Spleen (tissue), 11 donors: ENCODE measurements at regions not wholly inside any gene's neighbourhood (a gene's known extent, or its start where the extent isn't known, plus 50 kb on each side); places are given as distances from the start of the nearest gene placed in this dataset.

ENCODE experiments used
- DNase-seq: peaks from one replicate; pipeline ENCODE4 v3.0.0-alpha.2; 2020
- H3K27ac ChIP-seq, 8 donors: fragments of 200-600 bp; sonication (generic) in 7 of 8; 1 replicate in 4 of 8; 2 replicates in 4 of 8; pipeline versions ENCODE4 v1.5.0 to v1.8.0; 2016 to 2021; ENCODE audit warnings: inconsistent platforms in 4 of 8, mild to moderate bottlenecking in 4 of 8, moderate library complexity in 1 of 8
- H3K27me3 ChIP-seq, 7 donors: fragments of 200-600 bp; sonication (generic) in 6 of 7; replicated peaks in 1 of 7; 1 replicate in 4 of 7; 2 replicates in 3 of 7; pipeline versions ENCODE4 v1.5.0 to v1.8.0; 2016 to 2021; ENCODE audit warnings: inconsistent platforms in 3 of 7, mild to moderate bottlenecking in 1 of 7
- H3K36me3 ChIP-seq, 6 donors: fragments of 200-600 bp; sonication (generic) in 5 of 6; 1 replicate in 4 of 6; 2 replicates in 2 of 6; pipeline versions ENCODE4 v1.5.0 to v1.8.0; 2016 to 2021; ENCODE audit warnings: inconsistent platforms in 2 of 6
- H3K4me1 ChIP-seq, 6 donors: fragments of 200-600 bp; sonication (generic) in 5 of 6; 1 replicate in 3 of 6; 2 replicates in 3 of 6; pipeline versions ENCODE4 v1.5.0 to v1.8.0; 2016 to 2021; ENCODE audit warnings: inconsistent platforms in 3 of 6
- H3K4me3 ChIP-seq, 8 donors: fragments of 200-600 bp; sonication (generic) in 7 of 8; 1 replicate in 4 of 8; 2 replicates in 4 of 8; pipeline versions ENCODE4 v1.5.0 to v1.8.0; 2016 to 2021; ENCODE audit warnings: inconsistent platforms in 4 of 8, mild to moderate bottlenecking in 4 of 8, moderate library complexity in 2 of 8
- H3K9me3 ChIP-seq, 8 donors: fragments of 200-600 bp; sonication (generic) in 7 of 8; 1 replicate in 4 of 8; 2 replicates in 4 of 8; pipeline versions ENCODE4 v1.5.0 to v1.8.0; 2016 to 2021; ENCODE audit warnings: inconsistent platforms in 4 of 8
- POLR2A ChIP-seq, 3 donors: fragments of 450-650 bp; IDR thresholded peaks; one replicate each; pipeline ENCODE4 v1.5.1; 2017; ENCODE audit warnings: antibody characterized with exemption in 3 of 3, mild to moderate bottlenecking in 1 of 3
- POLR2AphosphoS5 ChIP-seq, 3 donors: sonication (generic); formaldehyde crosslinking; IDR thresholded peaks; one replicate each; pipeline ENCODE4 v1.5.1; 2017; ENCODE audit warnings: antibody characterized with exemption in 3 of 3
- WGBS, 5 donors: extraction: QIAGEN DNeasy Blood & Tissue Kit in 3 of 5; methylation state at CpG; one replicate each; pipeline versions ENCODE4 v1.1.5 to v1.1.7; 2013 to 2018; 5-methylcytosine and 5-hydroxymethylcytosine counted together
- intact Hi-C: fragments of 100-400 bp; cut with DNase I; formaldehyde crosslinking; loops from one replicate; pipeline ENCODE4 v1.15.0; 2023; ENCODE audit warnings: low total_unique reads
- TF ChIP-seq, protein P1 (sequence below), 11 experiments: fragments of 200-600 bp in 7 of 11; fragments of 450-650 bp in 4 of 11; sonication (generic) in 4 of 11; IDR thresholded peaks in 8 of 11; conservative IDR thresholded peaks in 3 of 11; 1 replicate in 7 of 11; 2 replicates in 4 of 11; pipeline versions ENCODE4 v1.4.0 to v1.8.0; 2016 to 2021; ENCODE audit warnings: antibody characterized with exemption in 11 of 11, inconsistent platforms in 4 of 11, mild to moderate bottlenecking in 1 of 11
- donor health status: healthy with polysubstance abuse.
- donor health status: DM: no; HTN: no; CAD: no; lungs with moderate emphysema.
- donor health status: DM: no; HTN: no; CAD: no.
- donor health status: Bipolar disorder and iron deficiency.
- donor health status: healthy.
- donor health status: DM: no; HTN: no; CAD: no.
- donor health status: DM: yes; HTN: yes; CAD: no.

DNA sequence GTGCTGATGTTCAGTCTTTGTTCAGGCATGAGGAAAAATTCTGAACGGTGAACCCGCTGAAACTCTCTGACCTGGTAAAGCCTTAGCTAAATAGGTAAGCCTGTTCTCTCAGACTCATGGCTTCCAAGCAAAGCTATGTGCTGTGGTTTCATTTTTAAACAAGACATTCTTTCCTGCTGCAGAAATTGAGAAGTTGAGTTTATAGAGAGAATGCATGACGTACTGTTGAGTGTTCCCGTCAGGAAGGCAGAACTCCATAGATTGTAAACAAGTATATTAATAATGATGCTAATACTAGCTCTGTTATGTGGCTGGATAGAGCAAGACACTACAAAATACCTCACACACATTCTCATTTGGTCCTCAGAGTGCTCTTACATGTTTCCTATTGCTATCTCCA is 424.0 kb upstream of the CRIM1 start:
- intact Hi-C loops = no loop called here
- Histone ChIP-seq H3K4me1 (no peaks in the 10 kb centered on the region), H3K4me3 (no peak overlapping the region), H3K27ac (no peak overlapping the region), H3K36me3 (no peaks in the 10 kb centered on the region), H3K27me3 (no peaks in the 10 kb centered on the region), H3K9me3 (no peaks in the 10 kb centered on the region)
- no peak for DNase-seq
- no peak for TF ChIP-seq POLR2A (IDR thresholded peaks at IDR 0.05)
- TF ChIP-seq, protein P1, sequence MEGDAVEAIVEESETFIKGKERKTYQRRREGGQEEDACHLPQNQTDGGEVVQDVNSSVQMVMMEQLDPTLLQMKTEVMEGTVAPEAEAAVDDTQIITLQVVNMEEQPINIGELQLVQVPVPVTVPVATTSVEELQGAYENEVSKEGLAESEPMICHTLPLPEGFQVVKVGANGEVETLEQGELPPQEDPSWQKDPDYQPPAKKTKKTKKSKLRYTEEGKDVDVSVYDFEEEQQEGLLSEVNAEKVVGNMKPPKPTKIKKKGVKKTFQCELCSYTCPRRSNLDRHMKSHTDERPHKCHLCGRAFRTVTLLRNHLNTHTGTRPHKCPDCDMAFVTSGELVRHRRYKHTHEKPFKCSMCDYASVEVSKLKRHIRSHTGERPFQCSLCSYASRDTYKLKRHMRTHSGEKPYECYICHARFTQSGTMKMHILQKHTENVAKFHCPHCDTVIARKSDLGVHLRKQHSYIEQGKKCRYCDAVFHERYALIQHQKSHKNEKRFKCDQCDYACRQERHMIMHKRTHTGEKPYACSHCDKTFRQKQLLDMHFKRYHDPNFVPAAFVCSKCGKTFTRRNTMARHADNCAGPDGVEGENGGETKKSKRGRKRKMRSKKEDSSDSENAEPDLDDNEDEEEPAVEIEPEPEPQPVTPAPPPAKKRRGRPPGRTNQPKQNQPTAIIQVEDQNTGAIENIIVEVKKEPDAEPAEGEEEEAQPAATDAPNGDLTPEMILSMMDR (IDR thresholded peaks at IDR 0.05 in 8 of 11, conservative IDR thresholded peaks at IDR 0.05 in 3 of 11) = no peak
- no peak for TF ChIP-seq POLR2AphosphoS5 (IDR thresholded peaks at IDR 0.05)
- 90 to 97% (median 92%) methylated on average over 4 of the region's 4 CpGs for WGBS, 5 donors

DNA sequence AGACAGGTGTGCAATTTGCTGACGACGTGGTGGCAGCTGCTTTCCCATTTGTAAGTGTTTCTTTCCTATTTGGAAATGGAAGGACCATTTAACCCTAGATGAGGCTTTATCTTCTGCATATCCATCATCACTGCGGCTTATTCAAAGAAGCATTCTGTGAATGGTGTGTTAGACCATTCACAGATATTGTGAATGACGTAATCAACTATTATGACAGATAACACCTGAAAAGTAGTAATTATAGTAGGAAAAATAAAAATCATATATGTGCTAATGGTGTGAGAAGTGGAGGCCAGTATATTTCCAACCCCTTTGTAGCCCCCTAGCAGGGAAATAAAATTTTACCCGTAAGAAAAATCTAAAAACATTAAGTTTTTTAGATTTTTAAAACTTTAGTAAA is 424.5 kb upstream of the CRIM1 start:
- H3K4me1 ChIP-seq = no peaks in the 10 kb centered on the region
- DNase-seq = no peak
- H3K27me3 ChIP-seq = no peaks in the 10 kb centered on the region
- intact Hi-C loops = no loop called here
- H3K36me3 ChIP-seq = no peaks in the 10 kb centered on the region
- H3K9me3 ChIP-seq = no peaks in the 10 kb centered on the region
- no peak overlapping the region for H3K4me3 ChIP-seq
- WGBS, 5 donors = 67 to 85% (median 77%) methylated on average over 5 of the region's 5 CpGs
- no peak overlapping the region for H3K27ac ChIP-seq
- no peak for TF ChIP-seq POLR2A (IDR thresholded peaks at IDR 0.05)
- TF ChIP-seq, protein P1 (IDR thresholded peaks at IDR 0.05 in 8 of 11, conservative IDR thresholded peaks at IDR 0.05 in 3 of 11) = no peak
- no peak for TF ChIP-seq POLR2AphosphoS5 (IDR thresholded peaks at IDR 0.05)

DNA sequence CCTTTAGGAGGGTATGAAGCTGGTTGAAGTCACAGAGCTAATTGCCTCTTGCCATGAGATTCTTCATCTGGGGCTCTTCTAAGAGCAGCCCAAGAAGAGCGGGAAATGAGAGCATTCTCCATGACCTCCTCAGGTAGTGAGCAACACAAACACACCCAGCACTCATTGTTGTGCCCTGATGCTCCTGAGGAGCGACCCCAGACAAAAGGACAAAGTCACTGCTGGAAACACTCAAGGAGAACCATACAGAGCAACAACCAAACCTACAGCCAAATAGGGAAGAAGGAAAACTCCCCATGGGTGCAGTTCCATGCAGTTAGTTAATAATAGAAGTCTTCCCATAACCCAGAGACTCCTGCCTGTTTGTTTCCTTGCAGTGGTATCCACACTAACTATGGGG is 426.0 kb upstream of the CRIM1 start:
- WGBS, 5 donors = 71 to 78% (median 72%) methylated on average over 2 of the region's 2 CpGs
- no peak overlapping the region for H3K4me3 ChIP-seq
- no peaks in the 10 kb centered on the region for H3K4me1 ChIP-seq
- H3K9me3 ChIP-seq = no peaks in the 10 kb centered on the region
- H3K27me3 ChIP-seq = no peaks in the 10 kb centered on the region
- intact Hi-C loops = no loop called here
- H3K27ac ChIP-seq = no peak overlapping the region
- DNase-seq = no peak
- H3K36me3 ChIP-seq = no peaks in the 10 kb centered on the region
- TF ChIP-seq, protein P1 (IDR thresholded peaks at IDR 0.05 in 8 of 11, conservative IDR thresholded peaks at IDR 0.05 in 3 of 11) = no peak
- TF ChIP-seq POLR2A (IDR thresholded peaks at IDR 0.05) (no peak), POLR2AphosphoS5 (IDR thresholded peaks at IDR 0.05) (no peak)

DNA sequence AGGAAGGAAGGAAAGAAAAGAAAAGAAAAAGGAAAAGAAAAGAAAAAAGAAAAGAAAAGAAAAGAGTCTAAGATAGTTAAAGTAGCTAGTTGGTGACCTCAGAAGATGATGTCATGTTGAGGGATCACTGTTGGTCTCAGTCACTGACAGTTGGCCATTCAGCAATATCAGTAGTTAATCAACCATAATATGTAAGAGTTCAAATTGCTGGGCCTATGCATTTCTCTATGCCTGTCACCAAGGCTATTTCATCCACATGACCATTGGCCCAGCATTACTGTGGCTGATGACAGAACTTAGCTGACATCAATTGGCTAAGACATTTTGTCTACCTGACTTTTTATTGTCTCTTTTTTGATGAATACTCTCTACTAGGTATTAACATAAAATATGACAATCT is 435.5 kb upstream of the CRIM1 start:
- Histone ChIP-seq H3K27ac (no peak overlapping the region), H3K4me1 (no peaks in the 10 kb centered on the region), H3K36me3 (no peaks in the 10 kb centered on the region), H3K27me3 (no peaks in the 10 kb centered on the region), H3K9me3 (no peaks in the 10 kb centered on the region), H3K4me3 (no peak overlapping the region)
- TF ChIP-seq, protein P1 (IDR thresholded peaks at IDR 0.05 in 8 of 11, conservative IDR thresholded peaks at IDR 0.05 in 3 of 11) = no peak
- TF ChIP-seq POLR2A (IDR thresholded peaks at IDR 0.05) (no peak), POLR2AphosphoS5 (IDR thresholded peaks at IDR 0.05) (no peak)
- intact Hi-C loops = no loop called here
- DNase-seq = no peak
